ENCODE measurements at regions not wholly inside any gene's neighbourhood (a gene's known extent, or its start where the extent isn't known, plus 50 kb on each side); places are given as distances from the start of the nearest gene placed in this dataset.
"Not testable (repeated sequence)": the region's sequence is repeated elsewhere in the genome, so short reads cannot be mapped to it uniquely, and the experiment has no call there.

GRCh38 chr9:67503728-67504369 is 354.9 kb upstream of the ANKRD20A1 start:
- H3K4me2 ChIP-seq (ENCODE audit: insufficient read depth, low read length, poor library complexity, severe bottlenecking); H3K27ac ChIP-seq (replicated peaks; ENCODE audit: low read length); DNase-seq (ENCODE audit: low spot score); H3K4me1 ChIP-seq (ENCODE audit: control insufficient read depth in 2 of 2, insufficient read depth in 1 of 2, low read depth in 1 of 2, low read length in 2 of 2); H3K9me3 ChIP-seq (replicated peaks in 1 of 2; ENCODE audit: control insufficient read depth in 2 of 2, insufficient read depth in 1 of 2, low read depth in 1 of 2, low read length in 2 of 2); H3K27me3 ChIP-seq (ENCODE audit: control insufficient read depth in 3 of 3, insufficient read depth in 3 of 3, low read depth in 1 of 3, low read length in 3 of 3); H2BK120ac ChIP-seq (ENCODE audit: low read depth, low read length); H2AK5ac ChIP-seq (ENCODE audit: low read depth, low read length); H3K36me3 ChIP-seq (replicated peaks in 1 of 2; ENCODE audit: control insufficient read depth in 2 of 2, insufficient read depth in 2 of 2, low read length in 2 of 2); H3K14ac ChIP-seq (ENCODE audit: low read length); H4K8ac ChIP-seq (ENCODE audit: low read depth, low read length); H2AFZ ChIP-seq (ENCODE audit: low read length); H2BK5ac ChIP-seq (ENCODE audit: low read length); H3K9ac ChIP-seq (ENCODE audit: low read depth, low read length, poor library complexity); H3K18ac ChIP-seq (ENCODE audit: low read length); H2BK15ac ChIP-seq (ENCODE audit: low read length); H3K4me3 ChIP-seq (ENCODE audit: low read length in 2 of 2); H3K23ac ChIP-seq (ENCODE audit: low read depth, low read length, poor library complexity); H3K4ac ChIP-seq (ENCODE audit: low read length); H4K91ac ChIP-seq (ENCODE audit: low read depth, low read length, poor library complexity); H3K79me1 ChIP-seq (ENCODE audit: low read depth, low read length); H2BK12ac ChIP-seq (ENCODE audit: low read length): not testable (repeated sequence)
- WGBS, 2 donors (ENCODE audit: extremely low coverage in 2 of 2, insufficient read length in 2 of 2, insufficient replicate concordance in 1 of 2) = no CpG with 5 or more reads among the region's 2 CpGs

- H3K18ac ChIP-seq (ENCODE audit: low read length); H2BK120ac ChIP-seq (ENCODE audit: low read depth, low read length); H3K9me3 ChIP-seq (replicated peaks in 1 of 2; ENCODE audit: control insufficient read depth in 2 of 2, insufficient read depth in 1 of 2, low read depth in 1 of 2, low read length in 2 of 2); H3K4ac ChIP-seq (ENCODE audit: low read length); H3K4me2 ChIP-seq (ENCODE audit: insufficient read depth, low read length, poor library complexity, severe bottlenecking); H4K8ac ChIP-seq (ENCODE audit: low read depth, low read length); H2BK5ac ChIP-seq (ENCODE audit: low read length); H3K14ac ChIP-seq (ENCODE audit: low read length); H2BK15ac ChIP-seq (ENCODE audit: low read length); H3K4me3 ChIP-seq (ENCODE audit: low read length in 2 of 2); H3K36me3 ChIP-seq (replicated peaks in 1 of 2; ENCODE audit: control insufficient read depth in 2 of 2, insufficient read depth in 2 of 2, low read length in 2 of 2); H4K91ac ChIP-seq (ENCODE audit: low read depth, low read length, poor library complexity); H3K79me1 ChIP-seq (ENCODE audit: low read depth, low read length); H3K4me1 ChIP-seq (ENCODE audit: control insufficient read depth in 2 of 2, insufficient read depth in 1 of 2, low read depth in 1 of 2, low read length in 2 of 2); H2AFZ ChIP-seq (ENCODE audit: low read length); DNase-seq (ENCODE audit: low spot score); H3K27me3 ChIP-seq (ENCODE audit: control insufficient read depth in 3 of 3, insufficient read depth in 3 of 3, low read depth in 1 of 3, low read length in 3 of 3); H3K9ac ChIP-seq (ENCODE audit: low read depth, low read length, poor library complexity); H2AK5ac ChIP-seq (ENCODE audit: low read depth, low read length); H3K27ac ChIP-seq (replicated peaks; ENCODE audit: low read length); H2BK12ac ChIP-seq (ENCODE audit: low read length); H3K23ac ChIP-seq (ENCODE audit: low read depth, low read length, poor library complexity): not testable (repeated sequence)
Observed at GRCh38 chr9:67492028-67492427, 366.7 kb upstream of the ANKRD20A1 start.

DNA sequence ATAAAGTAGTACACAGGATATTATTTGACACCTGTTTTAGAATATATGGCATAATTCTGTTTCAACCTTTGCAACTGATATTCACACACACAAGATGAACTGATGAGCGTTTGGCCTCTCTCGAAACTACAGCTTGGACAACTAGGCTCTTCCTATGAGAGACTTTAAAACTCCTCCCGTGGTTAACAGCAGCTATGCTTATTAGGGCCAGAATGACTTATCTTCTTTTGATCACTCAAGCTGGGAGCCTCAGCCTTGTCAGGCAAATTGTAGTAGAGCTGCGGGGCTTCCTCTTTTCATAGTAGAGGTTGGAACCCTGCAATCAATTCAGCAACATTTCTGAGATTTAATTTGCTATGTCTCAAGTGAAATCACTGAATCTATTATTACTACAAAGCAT is 381.3 kb upstream of the ANKRD20A1 start:
- H3K79me1 ChIP-seq (ENCODE audit: low read depth, low read length); H2AFZ ChIP-seq (ENCODE audit: low read length); H3K4me1 ChIP-seq (ENCODE audit: control insufficient read depth in 2 of 2, insufficient read depth in 1 of 2, low read depth in 1 of 2, low read length in 2 of 2); H4K91ac ChIP-seq (ENCODE audit: low read depth, low read length, poor library complexity); H3K18ac ChIP-seq (ENCODE audit: low read length); H2AK5ac ChIP-seq (ENCODE audit: low read depth, low read length); H3K4me3 ChIP-seq (ENCODE audit: low read length in 2 of 2); H3K27ac ChIP-seq (replicated peaks; ENCODE audit: low read length); H3K36me3 ChIP-seq (replicated peaks in 1 of 2; ENCODE audit: control insufficient read depth in 2 of 2, insufficient read depth in 2 of 2, low read length in 2 of 2); H2BK120ac ChIP-seq (ENCODE audit: low read depth, low read length); H2BK5ac ChIP-seq (ENCODE audit: low read length); H4K8ac ChIP-seq (ENCODE audit: low read depth, low read length); H2BK15ac ChIP-seq (ENCODE audit: low read length); H3K27me3 ChIP-seq (ENCODE audit: control insufficient read depth in 3 of 3, insufficient read depth in 3 of 3, low read depth in 1 of 3, low read length in 3 of 3); H3K23ac ChIP-seq (ENCODE audit: low read depth, low read length, poor library complexity); H3K9ac ChIP-seq (ENCODE audit: low read depth, low read length, poor library complexity); H3K4ac ChIP-seq (ENCODE audit: low read length); H3K4me2 ChIP-seq (ENCODE audit: insufficient read depth, low read length, poor library complexity, severe bottlenecking); DNase-seq (ENCODE audit: low spot score); H3K9me3 ChIP-seq (replicated peaks in 1 of 2; ENCODE audit: control insufficient read depth in 2 of 2, insufficient read depth in 1 of 2, low read depth in 1 of 2, low read length in 2 of 2); H2BK12ac ChIP-seq (ENCODE audit: low read length); H3K14ac ChIP-seq (ENCODE audit: low read length): not testable (repeated sequence)
- WGBS, 2 donors (ENCODE audit: extremely low coverage in 2 of 2, insufficient read length in 2 of 2, insufficient replicate concordance in 1 of 2) = no CpG with 5 or more reads among the region's 4 CpGs

- not testable (repeated sequence) for H2BK12ac ChIP-seq (ENCODE audit: low read length); H3K36me3 ChIP-seq (replicated peaks in 1 of 2; ENCODE audit: control insufficient read depth in 2 of 2, insufficient read depth in 2 of 2, low read length in 2 of 2); H3K9ac ChIP-seq (ENCODE audit: low read depth, low read length, poor library complexity); H3K14ac ChIP-seq (ENCODE audit: low read length); H3K4me1 ChIP-seq (ENCODE audit: control insufficient read depth in 2 of 2, insufficient read depth in 1 of 2, low read depth in 1 of 2, low read length in 2 of 2); H3K4ac ChIP-seq (ENCODE audit: low read length); H3K4me3 ChIP-seq (ENCODE audit: low read length in 2 of 2); H3K9me3 ChIP-seq (replicated peaks in 1 of 2; ENCODE audit: control insufficient read depth in 2 of 2, insufficient read depth in 1 of 2, low read depth in 1 of 2, low read length in 2 of 2); H2AFZ ChIP-seq (ENCODE audit: low read length); H3K4me2 ChIP-seq (ENCODE audit: insufficient read depth, low read length, poor library complexity, severe bottlenecking); H3K18ac ChIP-seq (ENCODE audit: low read length); H2BK5ac ChIP-seq (ENCODE audit: low read length); H3K23ac ChIP-seq (ENCODE audit: low read depth, low read length, poor library complexity); H3K27me3 ChIP-seq (ENCODE audit: control insufficient read depth in 3 of 3, insufficient read depth in 3 of 3, low read depth in 1 of 3, low read length in 3 of 3); H2AK5ac ChIP-seq (ENCODE audit: low read depth, low read length); H2BK120ac ChIP-seq (ENCODE audit: low read depth, low read length); H3K79me1 ChIP-seq (ENCODE audit: low read depth, low read length); H4K8ac ChIP-seq (ENCODE audit: low read depth, low read length); H2BK15ac ChIP-seq (ENCODE audit: low read length); H3K27ac ChIP-seq (replicated peaks; ENCODE audit: low read length); H4K91ac ChIP-seq (ENCODE audit: low read depth, low read length, poor library complexity); DNase-seq (ENCODE audit: low spot score)
- WGBS, 2 donors (ENCODE audit: extremely low coverage in 2 of 2, insufficient read length in 2 of 2, insufficient replicate concordance in 1 of 2) = no CpG with 5 or more reads among the region's 5 CpGs
Observed at GRCh38 chr9:67470739-67471138, 388.0 kb upstream of the ANKRD20A1 start.

Measured in neuronal stem cell (in vitro differentiated cells).